ENCODE measurements at regions not wholly inside any gene's neighbourhood (a gene's known extent, or its start where the extent isn't known, plus 50 kb on each side); places are given as distances from the start of the nearest gene placed in this dataset.

DNA sequence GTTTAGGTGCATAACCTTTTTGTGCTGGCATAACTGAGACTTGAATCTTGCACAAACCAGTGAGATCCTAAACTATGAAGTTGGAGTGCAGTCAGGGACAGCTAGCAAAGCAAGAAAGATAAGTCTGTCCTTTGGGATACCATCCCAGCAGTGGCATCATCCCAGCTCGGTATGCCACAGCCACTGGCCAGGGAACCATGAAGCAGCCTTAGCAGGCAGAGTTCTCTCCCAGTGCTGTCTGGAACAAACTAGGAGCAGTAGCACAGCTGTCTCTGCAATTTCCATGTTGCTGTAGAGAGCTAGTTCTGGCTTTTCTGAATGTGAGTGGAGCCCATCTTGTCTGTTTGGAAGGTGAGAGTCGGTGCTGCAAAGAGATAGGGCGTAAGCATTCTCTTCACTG lies 130.3 kb downstream of the DTWD1 start:
- Histone ChIP-seq H3K4me3 (no peak overlapping the region), H3K4me1 (no peaks in the 10 kb centered on the region), H3K9me3 (no peaks in the 10 kb centered on the region), H3K36me3 (no peaks in the 10 kb centered on the region), H3K27me3 (no peaks in the 10 kb centered on the region), H3K27ac (no peak overlapping the region)
- intact Hi-C loops (cut with DNase I), result no loop called here
- DNase-seq (ENCODE audit: low spot score in 2 of 2), result no peak
- TF ChIP-seq, protein P1, sequence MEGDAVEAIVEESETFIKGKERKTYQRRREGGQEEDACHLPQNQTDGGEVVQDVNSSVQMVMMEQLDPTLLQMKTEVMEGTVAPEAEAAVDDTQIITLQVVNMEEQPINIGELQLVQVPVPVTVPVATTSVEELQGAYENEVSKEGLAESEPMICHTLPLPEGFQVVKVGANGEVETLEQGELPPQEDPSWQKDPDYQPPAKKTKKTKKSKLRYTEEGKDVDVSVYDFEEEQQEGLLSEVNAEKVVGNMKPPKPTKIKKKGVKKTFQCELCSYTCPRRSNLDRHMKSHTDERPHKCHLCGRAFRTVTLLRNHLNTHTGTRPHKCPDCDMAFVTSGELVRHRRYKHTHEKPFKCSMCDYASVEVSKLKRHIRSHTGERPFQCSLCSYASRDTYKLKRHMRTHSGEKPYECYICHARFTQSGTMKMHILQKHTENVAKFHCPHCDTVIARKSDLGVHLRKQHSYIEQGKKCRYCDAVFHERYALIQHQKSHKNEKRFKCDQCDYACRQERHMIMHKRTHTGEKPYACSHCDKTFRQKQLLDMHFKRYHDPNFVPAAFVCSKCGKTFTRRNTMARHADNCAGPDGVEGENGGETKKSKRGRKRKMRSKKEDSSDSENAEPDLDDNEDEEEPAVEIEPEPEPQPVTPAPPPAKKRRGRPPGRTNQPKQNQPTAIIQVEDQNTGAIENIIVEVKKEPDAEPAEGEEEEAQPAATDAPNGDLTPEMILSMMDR (IDR thresholded peaks at IDR 0.05), result no peak

DNA sequence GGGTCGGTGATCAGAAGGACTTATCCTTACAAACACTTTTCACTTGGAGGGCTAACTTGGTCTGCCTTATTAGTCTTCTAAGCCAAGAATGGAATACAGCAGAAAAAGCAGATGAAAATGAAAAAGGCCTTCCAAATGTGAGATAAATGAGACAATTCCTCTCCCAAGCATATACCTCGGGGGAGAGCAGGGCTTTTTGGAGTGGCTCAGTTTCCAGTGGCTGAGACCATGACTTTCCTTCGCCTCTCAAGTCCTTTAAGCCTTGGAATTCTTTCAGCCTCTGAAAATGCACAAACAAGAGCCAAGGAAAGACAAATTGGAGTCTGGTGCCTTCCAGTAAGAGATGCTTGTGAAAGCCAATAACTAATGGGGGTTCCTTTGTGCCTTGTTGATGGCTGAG lies 130.9 kb downstream of the DTWD1 start:
- H3K27me3 ChIP-seq, result no peaks in the 10 kb centered on the region
- no peak overlapping the region for H3K4me3 ChIP-seq
- no peaks in the 10 kb centered on the region for H3K9me3 ChIP-seq
- no peak for DNase-seq (ENCODE audit: low spot score in 2 of 2)
- no peaks in the 10 kb centered on the region for H3K36me3 ChIP-seq
- TF ChIP-seq, protein P1 (IDR thresholded peaks at IDR 0.05), result no peak
- intact Hi-C loops (cut with DNase I), result no loop called here
- no peaks in the 10 kb centered on the region for H3K4me1 ChIP-seq
- no peak overlapping the region for H3K27ac ChIP-seq

DNA sequence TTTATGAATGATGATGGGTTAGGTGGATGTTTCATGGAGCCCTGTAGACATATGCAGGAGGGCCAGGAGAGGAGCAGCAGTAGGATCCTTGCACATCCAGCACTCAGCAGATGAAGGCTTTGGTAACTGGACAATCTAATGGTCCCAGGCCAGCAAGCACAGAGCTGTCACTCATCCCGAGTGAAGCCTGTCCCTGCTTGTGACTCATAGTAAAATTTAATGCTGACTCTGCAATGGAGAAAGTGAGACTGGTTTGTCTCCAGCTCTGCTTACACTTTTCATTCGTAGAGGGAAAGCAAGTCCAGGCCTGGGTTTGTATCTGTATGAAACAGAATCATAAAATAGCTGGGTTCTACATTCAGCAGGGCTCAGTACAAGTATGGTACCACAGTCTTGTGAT lies 131.7 kb downstream of the DTWD1 start:
- Histone ChIP-seq H3K4me1 (no peaks in the 10 kb centered on the region), H3K9me3 (no peaks in the 10 kb centered on the region), H3K4me3 (no peak overlapping the region), H3K27ac (no peak overlapping the region), H3K27me3 (no peaks in the 10 kb centered on the region), H3K36me3 (no peaks in the 10 kb centered on the region)
- intact Hi-C loops (cut with DNase I), result no loop called here
- no peak for DNase-seq (ENCODE audit: low spot score in 2 of 2)
- TF ChIP-seq, protein P1 (IDR thresholded peaks at IDR 0.05), result no peak

DNA sequence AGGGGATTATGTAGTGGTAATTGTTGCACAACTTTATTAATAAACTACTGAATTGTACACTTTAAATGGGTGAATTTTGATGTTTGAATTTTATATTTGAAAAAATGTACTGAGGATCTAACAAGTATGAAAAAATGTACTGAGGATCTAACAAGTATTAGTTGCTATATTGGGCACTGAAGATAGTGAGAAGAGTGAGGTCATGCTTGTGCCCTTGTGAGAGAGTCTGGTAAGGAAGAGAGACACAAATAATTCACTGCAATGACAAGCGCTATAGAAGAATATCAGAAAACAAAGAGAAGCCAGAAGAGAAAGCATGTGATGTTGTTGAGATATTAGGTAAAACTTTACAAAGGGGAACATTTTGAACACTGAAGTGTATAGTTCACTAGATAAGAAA lies 137.6 kb downstream of the DTWD1 start:
- no peak for DNase-seq (ENCODE audit: low spot score in 2 of 2)
- H3K27ac ChIP-seq, result no peak overlapping the region
- H3K4me3 ChIP-seq, result no peak overlapping the region
- peaks cover 2 to 36% of the 10 kb centered on the region in 2 donors for H3K9me3 ChIP-seq
- no peaks in the 10 kb centered on the region for H3K27me3 ChIP-seq
- intact Hi-C loops (cut with DNase I), result no loop called here
- H3K36me3 ChIP-seq, result no peaks in the 10 kb centered on the region
- no peaks in the 10 kb centered on the region for H3K4me1 ChIP-seq
- TF ChIP-seq, protein P1 (IDR thresholded peaks at IDR 0.05), result no peak

DNA sequence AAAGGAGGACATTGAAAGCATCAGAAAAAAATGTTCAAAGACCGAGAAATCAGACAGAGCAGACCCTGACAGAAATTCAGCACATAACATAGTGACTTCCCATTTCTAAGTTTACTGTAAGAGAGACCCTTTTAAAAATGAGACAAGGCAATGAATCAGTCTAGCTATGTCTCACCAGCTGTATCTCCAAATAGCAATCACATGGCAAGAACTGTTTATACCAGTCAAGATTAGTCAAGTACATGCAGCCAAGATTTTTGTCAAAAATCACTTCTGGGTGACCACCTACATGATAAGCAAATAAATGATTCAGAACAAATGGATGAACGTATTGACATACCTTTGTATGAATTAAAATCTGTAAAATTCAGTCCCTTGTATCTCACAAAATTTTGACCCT lies 138.0 kb downstream of the DTWD1 start:
- Histone ChIP-seq H3K27me3 (no peaks in the 10 kb centered on the region), H3K4me3 (no peak overlapping the region), H3K4me1 (no peaks in the 10 kb centered on the region), H3K27ac (no peak overlapping the region), H3K36me3 (no peaks in the 10 kb centered on the region), H3K9me3 (peaks cover 2 to 39% of the 10 kb centered on the region in 2 donors)
- intact Hi-C loops (cut with DNase I), result no loop called here
- DNase-seq (ENCODE audit: low spot score in 2 of 2), result no peak
- TF ChIP-seq, protein P1 (IDR thresholded peaks at IDR 0.05), result no peak

DNA sequence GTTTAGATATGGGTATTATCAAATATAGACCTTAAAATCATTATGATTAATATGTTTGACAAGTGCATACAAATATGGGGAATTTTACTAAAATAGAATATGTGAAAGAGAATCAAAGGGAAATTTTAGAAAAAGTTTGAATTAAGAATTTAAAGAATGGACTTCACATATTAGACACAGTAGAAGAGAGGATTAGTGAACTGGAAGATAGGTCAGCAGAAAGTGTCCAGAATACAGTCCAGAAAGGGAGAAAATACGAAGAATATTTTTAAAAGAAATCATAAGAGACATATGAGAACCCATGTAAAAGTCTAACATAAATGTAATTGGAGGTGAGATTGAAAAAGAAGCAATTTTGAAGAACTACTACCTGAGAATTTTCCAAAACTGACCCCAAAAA lies 139.9 kb downstream of the DTWD1 start:
- Histone ChIP-seq H3K4me1 (no peaks in the 10 kb centered on the region), H3K9me3 (peaks cover 2 to 55% of the 10 kb centered on the region in 2 donors), H3K27ac (no peak overlapping the region), H3K27me3 (no peaks in the 10 kb centered on the region), H3K36me3 (no peaks in the 10 kb centered on the region), H3K4me3 (no peak overlapping the region)
- intact Hi-C loops (cut with DNase I), result no loop called here
- no peak for DNase-seq (ENCODE audit: low spot score in 2 of 2)
- TF ChIP-seq, protein P1 (IDR thresholded peaks at IDR 0.05), result no peak

All from ascending aorta (tissue), 2 donors.